GM18907 (cell line): ENCODE measurements at regions not wholly inside any gene's neighbourhood (a gene's known extent, or its start where the extent isn't known, plus 50 kb on each side); places are given as distances from the start of the nearest gene placed in this dataset.

Experiments used
- ATAC-seq: cut with Tn5 transposase; IDR thresholded peaks from one replicate; pipeline ENCODE4 v1.9.1; 2021; ENCODE audit warnings: mild to moderate bottlenecking, moderate library complexity; ENCODE audit not compliant: unreplicated experiment

- ATAC-seq = no peak
These were observed 926.5 kb upstream of the CNTNAP5 start for GRCh38 chr2:123098619-123099018.

- ATAC-seq = no peak
These were observed 923.7 kb upstream of the CNTNAP5 start for GRCh38 chr2:123101434-123101833.

- ATAC-seq = no peak
These were observed 921.2 kb upstream of the CNTNAP5 start for GRCh38 chr2:123103902-123104301.

- ATAC-seq = no peak
These were observed 908.5 kb upstream of the CNTNAP5 start for GRCh38 chr2:123116595-123116994.

- no peak for ATAC-seq
These were observed 897.9 kb upstream of the CNTNAP5 start for GRCh38 chr2:123127236-123127635.

GRCh38 chr2:123128951-123129350 lies 896.1 kb upstream of the CNTNAP5 start:
- ATAC-seq = no peak

GRCh38 chr2:123136419-123136818 lies 888.7 kb upstream of the CNTNAP5 start:
- no peak for ATAC-seq

GRCh38 chr2:123144082-123144481 lies 881.0 kb upstream of the CNTNAP5 start:
- no peak for ATAC-seq

- no peak for ATAC-seq
These were observed 872.0 kb upstream of the CNTNAP5 start for GRCh38 chr2:123153041-123153440.

GRCh38 chr2:123154195-123154594 lies 870.9 kb upstream of the CNTNAP5 start:
- no peak for ATAC-seq

- ATAC-seq = no peak
These were observed 868.1 kb upstream of the CNTNAP5 start for GRCh38 chr2:123157016-123157415.

GRCh38 chr2:123162400-123163016 lies 862.6 kb upstream of the CNTNAP5 start:
- ATAC-seq = no peak

- no peak for ATAC-seq
These were observed 861.7 kb upstream of the CNTNAP5 start for GRCh38 chr2:123163398-123163797.

GRCh38 chr2:123164216-123164615 lies 860.9 kb upstream of the CNTNAP5 start:
- no peak for ATAC-seq

GRCh38 chr2:123165616-123166015 lies 859.5 kb upstream of the CNTNAP5 start:
- no peak for ATAC-seq

GRCh38 chr2:123179526-123179925 lies 845.6 kb upstream of the CNTNAP5 start:
- ATAC-seq = no peak

- no peak for ATAC-seq
These were observed 829.1 kb upstream of the CNTNAP5 start for GRCh38 chr2:123195957-123196356.

GRCh38 chr2:123200035-123200434 lies 825.1 kb upstream of the CNTNAP5 start:
- no peak for ATAC-seq

- ATAC-seq = no peak
These were observed 817.8 kb upstream of the CNTNAP5 start for GRCh38 chr2:123207245-123207644.

- ATAC-seq = no peak
These were observed 815.9 kb upstream of the CNTNAP5 start for GRCh38 chr2:123209202-123209601.

- ATAC-seq = no peak
These were observed 813.9 kb upstream of the CNTNAP5 start for GRCh38 chr2:123211181-123211580.

GRCh38 chr2:123245156-123245555 lies 779.9 kb upstream of the CNTNAP5 start:
- no peak for ATAC-seq

- no peak for ATAC-seq
These were observed 766.1 kb upstream of the CNTNAP5 start for GRCh38 chr2:123258877-123259539.
